ENCODE measurements at regions not wholly inside any gene's neighbourhood (a gene's known extent, or its start where the extent isn't known, plus 50 kb on each side); places are given as distances from the start of the nearest gene placed in this dataset.
A peak's percentile ranks its signal among the peaks of the same experiment; 100 is the strongest.

GRCh38 chrX:15191830-15192229, 78.1 kb downstream of the ASB9 start:
- DNase-seq, result no peak

- DNase-seq, result no peak
Observed at GRCh38 chrX:15188039-15188438, 81.8 kb downstream of the ASB9 start.

- no peak for DNase-seq
Observed at GRCh38 chrX:15177316-15177715, 92.6 kb downstream of the ASB9 start.

- DNase-seq, result no peak
Observed at GRCh38 chrX:15173411-15173810, 96.5 kb downstream of the ASB9 start.

GRCh38 chrX:15170927-15171326, 99.0 kb downstream of the ASB9 start:
- DNase-seq, result no peak

- no peak for DNase-seq
Observed at GRCh38 chrX:15167826-15168225, 102.1 kb downstream of the ASB9 start.

- DNase-seq, result no peak
Observed at GRCh38 chrX:15165832-15166231, 104.1 kb downstream of the ASB9 start.

- DNase-seq, result no peak
Observed at GRCh38 chrX:15163131-15163530, 106.8 kb downstream of the ASB9 start.

- no peak for DNase-seq
Observed at GRCh38 chrX:15160558-15161095, 109.3 kb downstream of the ASB9 start.

GRCh38 chrX:15158736-15159406, 111.0 kb downstream of the ASB9 start:
- no peak for DNase-seq

- no peak for DNase-seq
Observed at GRCh38 chrX:15158350-15158735, 111.5 kb downstream of the ASB9 start.

- DNase-seq, result no peak
Observed at GRCh38 chrX:15157624-15158023, 112.3 kb downstream of the ASB9 start.

GRCh38 chrX:15151267-15152186, 118.4 kb downstream of the ASB9 start:
- peak in 2 of 4 experiments; percentile 1 to 6 for DNase-seq

GRCh38 chrX:15150586-15150985, 119.3 kb downstream of the ASB9 start:
- no peak for DNase-seq

- no peak for DNase-seq
Observed at GRCh38 chrX:15146515-15146914, 123.4 kb downstream of the ASB9 start.

GRCh38 chrX:15143825-15144121, 126.1 kb downstream of the ASB9 start:
- DNase-seq, result no peak

GRCh38 chrX:15143050-15143824, 126.6 kb downstream of the ASB9 start:
- DNase-seq, result peak; percentile 3 to 41 (median 24)

- no peak for DNase-seq
Observed at GRCh38 chrX:15142084-15142715, 127.7 kb downstream of the ASB9 start.

GRCh38 chrX:15136795-15137194, 133.1 kb downstream of the ASB9 start:
- no peak for DNase-seq

GRCh38 chrX:15129412-15129811, 140.5 kb downstream of the ASB9 start:
- DNase-seq, result no peak

- no peak for DNase-seq
Observed at GRCh38 chrX:15128861-15129260, 141.0 kb downstream of the ASB9 start.

- no peak for DNase-seq
Observed at GRCh38 chrX:15127010-15127409, 142.9 kb downstream of the ASB9 start.

GRCh38 chrX:15116900-15117299, 153.0 kb downstream of the ASB9 start:
- DNase-seq, result no peak

All from activated CD4-positive, CD25-positive, alpha-beta regulatory T cell (primary cell).